ENCODE measurements at regions not wholly inside any gene's neighbourhood (a gene's known extent, or its start where the extent isn't known, plus 50 kb on each side); places are given as distances from the start of the nearest gene placed in this dataset.

GRCh38 chr18:46406539-46406932 lies 250.5 kb downstream of the LOXHD1 start:
- H3K27me3 ChIP-seq, result no peaks in the 10 kb centered on the region
- intact Hi-C loops (cut with DNase I; ENCODE audit: low total_unique reads) (loop anchor here (10.0 kb wide), 1 partner anchor 122 kb away; no protein-coding TSS in a partner anchor), in situ Hi-C loops (cut with MboI; ENCODE audit: low sequenced_read_pairs in 4 of 4) (no loop called here)
- H3K36me3 ChIP-seq, result no peaks in the 10 kb centered on the region
- TF ChIP-seq POLR2A (IDR thresholded peaks at IDR 0.05), result no peak
- no peak for TF ChIP-seq CTCF (IDR thresholded peaks at IDR 0.05 in 4 of 5, conservative IDR thresholded peaks at IDR 0.05 in 1 of 5)
- peaks cover 46% of the 10 kb centered on the region in 2 donors for H3K4me1 ChIP-seq
- no peaks in the 10 kb centered on the region for H3K9me3 ChIP-seq
- H3K27ac ChIP-seq, result peak overlapping the region; percentile 72 to 97 (median 94)
- no peak for ATAC-seq
- DNase-seq, result peak in 1 of 2 donors; percentile 40
- no peak overlapping the region for H3K4me3 ChIP-seq

- intact Hi-C loops (cut with DNase I; ENCODE audit: low total_unique reads), result loop anchor here (10.0 kb wide), 1 partner anchor 123 kb away; no protein-coding TSS in a partner anchor
- ATAC-seq (peak; percentile 11 to 22), DNase-seq (peak in 1 of 2 donors; percentile 65)
- TF ChIP-seq CTCF (IDR thresholded peaks at IDR 0.05 in 4 of 5, conservative IDR thresholded peaks at IDR 0.05 in 1 of 5) (no peak), POLR2A (IDR thresholded peaks at IDR 0.05) (no peak)
- Histone ChIP-seq H3K36me3 (no peaks in the 10 kb centered on the region), H3K4me3 (no peak overlapping the region), H3K27ac (peak overlapping the region; percentile 72 to 97 (median 94)), H3K27me3 (no peaks in the 10 kb centered on the region), H3K9me3 (no peaks in the 10 kb centered on the region), H3K4me1 (peaks cover 54 to 57% of the 10 kb centered on the region in 2 donors)
- in situ Hi-C loops (cut with MboI; ENCODE audit: low sequenced_read_pairs in 4 of 4), result no loop called here
Measured at GRCh38 chr18:46407486-46408166, 249.4 kb downstream of the LOXHD1 start.

- H3K9me3 ChIP-seq, result no peaks in the 10 kb centered on the region
- H3K4me1 ChIP-seq, result peaks cover 58 to 65% of the 10 kb centered on the region in 2 donors
- peak overlapping the region; percentile 72 to 97 (median 94) for H3K27ac ChIP-seq
- intact Hi-C loops (cut with DNase I; ENCODE audit: low total_unique reads), result loop anchor here (10.0 kb wide), 1 partner anchor 124 kb away; no protein-coding TSS in a partner anchor
- ATAC-seq (no peak), DNase-seq (no peak)
- TF ChIP-seq CTCF (IDR thresholded peaks at IDR 0.05 in 4 of 5, conservative IDR thresholded peaks at IDR 0.05 in 1 of 5) (peak in 2 of 5 experiments; percentile 22 to 30), POLR2A (IDR thresholded peaks at IDR 0.05) (no peak)
- H3K27me3 ChIP-seq, result no peaks in the 10 kb centered on the region
- H3K4me3 ChIP-seq, result no peak overlapping the region
- H3K36me3 ChIP-seq, result no peaks in the 10 kb centered on the region
- in situ Hi-C loops (cut with MboI; ENCODE audit: low sequenced_read_pairs in 4 of 4), result no loop called here
Measured at GRCh38 chr18:46408334-46408987, 248.6 kb downstream of the LOXHD1 start.

GRCh38 chr18:46411191-46411828 lies 245.7 kb downstream of the LOXHD1 start:
- Histone ChIP-seq H3K36me3 (no peaks in the 10 kb centered on the region), H3K9me3 (no peaks in the 10 kb centered on the region), H3K4me3 (no peak overlapping the region), H3K27ac (peak overlapping the region; percentile 91 to 98 (median 96)), H3K4me1 (peaks cover 80 to 81% of the 10 kb centered on the region in 2 donors), H3K27me3 (no peaks in the 10 kb centered on the region)
- DNase-seq (peak in 1 of 2 donors; percentile 51), ATAC-seq (peak; percentile 54)
- intact Hi-C loops (cut with DNase I; ENCODE audit: low total_unique reads) (loop anchor here (2.0 to 5.0 kb wide), 2 partner anchors 79 to 239 kb away; a partner anchor contains a TSS), in situ Hi-C loops (cut with MboI; ENCODE audit: low sequenced_read_pairs in 4 of 4) (no loop called here)
- TF ChIP-seq CTCF (IDR thresholded peaks at IDR 0.05 in 4 of 5, conservative IDR thresholded peaks at IDR 0.05 in 1 of 5) (no peak), POLR2A (IDR thresholded peaks at IDR 0.05) (no peak)
